Renal cortical epithelial cell (primary cell): ENCODE measurements at regions not wholly inside any gene's neighbourhood (a gene's known extent, or its start where the extent isn't known, plus 50 kb on each side); places are given as distances from the start of the nearest gene placed in this dataset.
A peak's percentile ranks its signal among the peaks of the same experiment; 100 is the strongest.

Experiments used
- DNase-seq: peaks from one replicate; pipeline ENCODE4 v3.0.0-alpha.2; 2011; ENCODE audit warnings: low read depth

DNA sequence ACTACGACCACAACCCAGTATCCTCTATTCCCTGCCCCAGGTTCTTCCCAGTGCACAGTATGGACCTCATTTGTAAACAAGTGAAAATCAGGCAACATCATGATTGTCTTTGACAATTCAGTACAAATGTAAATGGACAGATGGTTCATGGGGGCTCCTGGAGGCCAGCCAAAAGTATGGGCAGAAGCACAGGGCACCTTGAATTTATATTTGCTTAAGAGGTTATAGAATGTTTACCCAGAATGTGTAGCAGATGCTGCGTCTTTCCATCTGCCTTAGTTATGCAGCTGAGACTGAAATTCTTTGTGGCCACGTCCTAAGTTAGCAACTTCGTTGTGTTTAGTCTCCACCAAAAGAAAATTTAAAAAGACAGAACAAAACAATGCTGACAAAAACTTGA is 559.6 kb upstream of the NRSN1 start:
- DNase-seq = no peak

- DNase-seq = no peak
Observed at GRCh38 chr6:23568292-23568691, 557.7 kb upstream of the NRSN1 start.

- peak; percentile 16 for DNase-seq
Observed at GRCh38 chr6:23584134-23584763, 541.8 kb upstream of the NRSN1 start.

DNA sequence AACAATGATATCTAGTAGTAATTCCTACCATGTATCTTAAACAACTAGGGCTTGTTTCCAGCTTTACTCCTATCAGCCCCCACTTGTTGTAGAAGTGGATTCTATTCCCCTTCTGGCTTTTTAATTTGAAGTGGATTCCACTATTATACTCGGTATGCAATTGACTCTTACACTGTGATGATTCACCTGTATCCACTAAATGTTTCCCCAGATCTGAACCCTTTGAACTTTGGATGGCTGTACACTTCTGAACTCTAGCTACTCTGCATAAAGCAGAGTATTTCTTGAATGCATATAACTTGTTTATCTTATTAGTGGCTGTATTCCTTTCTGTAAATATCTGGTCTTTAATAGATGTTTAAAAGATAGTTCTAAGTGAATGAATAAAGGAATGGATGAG is 538.4 kb upstream of the NRSN1 start:
- peak; percentile 13 for DNase-seq

DNA sequence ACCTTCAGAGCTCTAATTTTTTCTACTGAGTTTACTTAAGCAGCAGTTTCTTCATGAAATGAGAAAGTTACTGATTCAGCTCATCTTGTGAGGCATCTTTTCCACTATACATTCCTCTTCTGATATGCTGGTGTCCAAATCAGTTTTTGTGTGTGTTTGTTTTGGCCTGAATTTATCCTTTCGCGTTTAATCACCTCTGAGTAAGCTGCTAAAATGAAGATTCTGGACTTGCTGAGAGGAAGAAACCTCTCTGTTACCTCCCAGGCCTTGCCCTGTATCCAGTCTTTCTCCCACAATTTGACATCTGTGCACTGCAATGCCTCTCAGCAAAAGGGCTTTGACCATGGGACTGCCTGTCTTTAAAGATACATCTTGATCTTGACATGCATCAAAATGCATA is 536.2 kb upstream of the NRSN1 start:
- DNase-seq = no peak

DNA sequence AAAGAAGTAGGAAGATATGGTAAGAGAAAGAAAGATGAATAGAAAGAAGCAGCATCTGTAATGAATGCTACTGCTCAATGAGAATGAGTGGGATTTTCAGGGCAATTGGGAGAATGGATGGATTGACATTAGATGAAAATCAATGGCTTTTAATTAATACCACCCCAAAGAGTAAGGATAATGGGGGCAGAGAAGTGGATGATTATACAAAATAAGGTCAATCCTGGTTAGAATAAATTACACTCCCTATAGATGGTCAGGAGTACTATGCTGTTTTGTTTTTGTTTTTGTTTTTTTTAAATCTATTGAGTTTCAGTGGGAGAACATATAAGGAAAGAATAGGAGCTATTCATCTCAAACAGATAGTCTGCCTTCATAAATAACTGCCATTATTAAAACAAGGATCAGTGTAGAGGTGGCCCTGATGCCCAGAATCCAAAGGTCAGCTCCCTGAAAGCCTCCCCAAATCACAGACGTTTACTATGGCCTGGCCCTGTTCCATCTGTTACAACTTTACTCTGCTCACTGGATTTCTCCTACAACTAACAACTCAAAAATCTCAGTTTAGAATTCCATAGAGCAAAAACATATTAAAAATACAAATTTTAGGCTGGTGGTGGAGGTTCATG is 535.4 kb upstream of the NRSN1 start:
- DNase-seq = no peak

DNA sequence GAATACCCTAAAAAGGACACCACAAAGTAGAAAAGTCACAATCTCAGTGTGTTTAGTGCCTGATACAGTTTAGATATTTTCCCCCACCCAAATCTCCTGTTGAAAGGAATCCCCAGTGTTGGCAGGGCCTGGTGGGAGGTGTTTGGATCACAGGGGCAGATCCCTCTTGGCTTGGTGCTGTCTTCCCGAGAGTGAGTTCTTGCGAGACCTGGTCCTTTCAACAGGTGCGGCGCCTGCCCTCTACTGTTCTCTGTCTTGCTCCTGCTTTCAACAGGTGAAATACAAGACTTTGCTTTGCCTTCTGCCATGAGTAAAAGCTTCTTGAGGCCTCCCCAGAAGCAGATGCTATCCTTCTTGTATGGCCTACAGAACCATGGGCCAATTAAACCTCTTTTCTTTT is 534.3 kb upstream of the NRSN1 start:
- no peak for DNase-seq

- no peak for DNase-seq
Observed at GRCh38 chr6:23600118-23600517, 525.9 kb upstream of the NRSN1 start.

DNA sequence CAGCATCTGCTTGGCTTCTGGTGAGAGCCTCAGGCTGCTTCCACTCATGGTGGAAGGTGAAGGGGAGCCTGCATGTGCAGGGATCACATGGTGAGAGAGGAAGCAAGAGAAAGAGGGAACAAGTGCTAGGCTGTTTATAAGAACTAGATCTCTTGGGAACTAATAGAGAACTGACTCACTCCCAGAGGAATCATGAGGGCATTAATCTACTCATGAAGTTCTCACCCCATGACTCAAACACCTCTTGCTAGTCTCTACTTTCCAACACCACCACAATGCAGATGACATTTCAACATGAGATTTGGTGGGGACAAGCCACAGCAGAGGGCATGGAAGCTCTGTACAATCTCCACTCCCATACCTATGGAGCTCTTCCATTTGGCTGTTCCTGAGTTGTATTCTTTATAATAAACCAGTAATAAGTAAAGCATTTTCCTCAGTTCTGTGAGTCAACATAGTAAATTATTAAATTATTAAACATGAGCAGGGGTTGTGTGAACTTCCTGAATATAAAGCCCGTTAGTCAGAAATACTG is 524.1 kb upstream of the NRSN1 start:
- DNase-seq = peak; percentile 82

GRCh38 chr6:23608931-23609435 is 517.0 kb upstream of the NRSN1 start:
- no peak for DNase-seq

GRCh38 chr6:23611776-23612381 is 514.1 kb upstream of the NRSN1 start:
- no peak for DNase-seq

- no peak for DNase-seq
Observed at GRCh38 chr6:23618366-23618765, 507.6 kb upstream of the NRSN1 start.

GRCh38 chr6:23620911-23621401 is 505.1 kb upstream of the NRSN1 start:
- DNase-seq = peak; percentile 60

- DNase-seq = no peak
Observed at GRCh38 chr6:23630726-23631635, 495.0 kb upstream of the NRSN1 start.

- DNase-seq = no peak
Observed at GRCh38 chr6:23633996-23634395, 492.0 kb upstream of the NRSN1 start.

DNA sequence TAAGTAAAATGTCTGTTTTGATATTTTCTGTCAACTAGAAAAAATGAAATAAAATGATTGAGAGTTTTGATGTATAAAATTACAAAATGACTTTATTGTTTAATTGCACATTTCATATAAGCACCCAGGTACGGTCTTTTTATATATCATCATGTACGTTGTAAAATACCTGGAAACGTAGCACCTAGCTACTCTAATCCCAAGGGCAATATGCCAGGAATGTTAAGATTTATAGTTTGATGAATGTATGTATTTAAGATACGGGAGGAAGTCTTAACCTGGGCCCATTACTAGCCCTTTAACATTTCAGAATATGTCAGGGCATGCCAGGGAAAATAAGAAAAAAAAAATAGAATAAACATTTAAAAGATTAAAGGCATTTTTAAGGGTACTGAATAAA is 490.9 kb upstream of the NRSN1 start:
- DNase-seq = no peak

GRCh38 chr6:23637296-23637695 is 488.7 kb upstream of the NRSN1 start:
- peak; percentile 21 for DNase-seq

DNA sequence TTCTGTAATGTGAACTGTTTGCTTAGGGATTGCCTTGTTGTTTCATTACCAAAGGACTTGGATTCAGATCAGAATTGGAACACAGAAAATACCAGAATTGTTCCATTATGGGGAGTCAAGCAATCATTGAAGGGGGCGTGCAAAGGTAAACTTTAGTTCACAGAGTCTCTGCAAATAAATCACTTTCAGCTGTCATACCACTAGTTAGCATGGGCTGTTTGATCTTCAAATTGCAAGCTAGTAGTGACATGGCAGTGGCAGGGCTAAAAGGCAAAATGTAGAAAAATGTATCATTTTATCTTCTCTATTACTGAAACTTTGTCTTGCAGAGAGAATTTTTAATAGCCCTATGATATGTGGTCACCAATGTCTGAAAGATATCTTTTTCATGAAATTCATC is 483.2 kb upstream of the NRSN1 start:
- DNase-seq = no peak

DNA sequence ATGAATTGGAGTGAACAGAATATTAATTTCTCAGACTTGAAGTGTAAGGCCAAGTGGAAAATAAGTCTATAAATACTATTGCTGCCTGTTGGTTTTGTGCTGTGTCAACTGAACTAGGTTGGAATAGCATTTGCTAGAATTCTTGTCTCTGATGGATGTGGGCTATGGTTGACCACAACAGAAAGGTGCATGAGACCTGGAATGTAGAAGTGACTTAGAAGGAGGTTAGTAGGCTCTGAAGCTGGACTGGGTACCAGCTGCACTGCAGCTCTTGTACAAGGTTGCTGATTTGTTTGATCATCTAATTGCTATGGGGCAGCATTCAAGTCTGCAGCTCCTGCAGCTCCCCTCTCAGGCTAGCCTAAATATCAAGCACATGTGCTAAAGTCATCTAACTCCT is 479.0 kb upstream of the NRSN1 start:
- no peak for DNase-seq

- DNase-seq = no peak
Observed at GRCh38 chr6:23650676-23651075, 475.3 kb upstream of the NRSN1 start.

DNA sequence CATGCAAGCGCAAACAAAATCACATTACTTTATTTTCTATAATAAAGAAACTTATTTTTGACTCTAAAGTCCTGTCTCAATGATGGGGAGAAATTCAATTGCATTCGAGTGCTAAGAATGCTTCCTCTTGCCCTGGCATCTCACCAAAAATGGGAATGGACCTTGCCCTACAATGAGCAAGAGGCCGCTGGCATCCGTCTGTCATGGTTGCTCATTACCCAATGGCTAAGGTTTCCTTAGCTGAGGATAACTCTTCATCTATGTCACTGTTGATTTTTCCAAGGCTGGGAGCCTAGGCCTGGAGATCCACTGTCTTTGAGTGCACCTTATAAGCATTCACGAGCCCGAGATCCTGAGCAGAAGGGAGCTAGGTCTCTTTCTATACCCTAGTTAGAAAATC is 471.3 kb upstream of the NRSN1 start:
- peak; percentile 77 for DNase-seq

GRCh38 chr6:23655525-23655924 is 470.5 kb upstream of the NRSN1 start:
- DNase-seq = no peak
